NCI-H2196 (cell line): ENCODE measurements at regions not wholly inside any gene's neighbourhood (a gene's known extent, or its start where the extent isn't known, plus 50 kb on each side); places are given as distances from the start of the nearest gene placed in this dataset.
"Not testable (repeated sequence)": the region's sequence is repeated elsewhere in the genome, so short reads cannot be mapped to it uniquely, and the experiment has no call there.

Source experiments
- DNase-seq: peaks from one replicate; lab custom pipeline; 2025; ENCODE audit not compliant: unreplicated experiment; lab: John Stamatoyannopoulos, UW

- DNase-seq = no peak
Measured at GRCh38 chr7:113030489-113030888, 56.1 kb downstream of the GPR85 start.

DNA sequence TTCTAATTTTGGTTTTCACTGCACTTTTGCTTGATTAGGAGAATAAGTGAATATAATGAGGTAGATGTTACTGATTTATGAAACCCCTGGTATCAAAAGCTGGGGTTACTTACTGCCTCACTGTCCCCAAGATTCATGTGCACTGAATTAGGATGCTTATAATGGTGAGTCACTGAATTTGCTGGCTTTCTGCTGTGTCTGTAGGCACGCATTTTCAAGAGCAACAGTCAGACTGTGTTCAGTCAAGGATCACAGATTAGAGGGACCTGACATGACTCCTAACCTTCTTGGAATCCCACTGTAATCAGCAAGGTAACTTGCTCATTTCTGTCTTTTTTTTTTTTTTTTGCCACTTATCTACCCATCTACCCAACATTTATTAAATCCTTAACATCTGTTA is 59.7 kb downstream of the GPR85 start:
- no peak for DNase-seq

- not testable (repeated sequence) for DNase-seq
Measured at GRCh38 chr7:113017144-113017857, 69.3 kb downstream of the GPR85 start.

DNA sequence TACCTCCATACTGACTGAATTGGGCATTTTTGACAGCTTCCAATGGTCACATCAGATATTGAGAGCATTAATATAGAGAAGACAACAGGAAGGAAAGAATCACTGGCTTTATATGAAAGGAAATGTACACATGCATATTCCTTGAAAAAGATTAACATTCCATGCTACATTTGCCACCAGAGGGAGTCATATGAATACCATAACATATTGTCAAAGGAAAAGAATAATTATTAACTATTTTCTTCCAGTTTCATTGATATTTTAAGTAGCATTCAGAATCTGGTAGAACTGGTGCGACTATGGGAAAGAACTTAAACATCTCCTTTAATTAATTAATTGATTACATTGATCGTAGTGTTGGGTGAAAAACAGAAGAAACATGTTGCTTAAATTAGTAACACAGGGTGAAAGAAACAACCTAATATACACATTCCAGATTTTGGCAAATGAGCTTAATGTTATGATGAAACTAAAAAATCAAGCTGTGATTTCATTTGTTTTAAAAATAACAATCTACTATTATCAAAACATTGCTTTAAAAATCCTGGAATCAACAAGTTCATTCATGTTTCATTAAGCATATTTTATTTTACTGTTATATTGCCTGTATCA is 71.5 kb downstream of the GPR85 start:
- DNase-seq = no peak

- no peak for DNase-seq
Measured at GRCh38 chr7:113013761-113014449, 72.7 kb downstream of the GPR85 start.

DNA sequence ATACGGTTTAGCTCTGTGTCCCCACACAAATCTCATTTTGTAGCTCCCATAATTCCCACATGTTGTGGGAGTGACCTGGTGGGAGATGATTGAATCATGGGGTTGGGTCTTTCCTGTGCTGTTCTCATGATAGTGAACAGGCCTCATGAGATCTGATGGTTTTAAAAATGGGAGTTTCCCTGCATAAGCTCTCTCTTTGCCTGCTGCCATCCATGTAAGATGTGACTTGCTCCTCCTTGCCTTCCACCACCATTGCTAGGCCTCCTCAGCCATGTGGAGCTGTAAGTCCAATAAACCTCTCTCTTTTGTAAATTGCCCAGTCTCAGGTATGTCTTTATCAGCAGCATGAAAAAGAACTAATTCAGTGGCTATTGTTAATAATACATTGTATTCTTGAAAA is 73.8 kb downstream of the GPR85 start:
- not testable (repeated sequence) for DNase-seq

DNA sequence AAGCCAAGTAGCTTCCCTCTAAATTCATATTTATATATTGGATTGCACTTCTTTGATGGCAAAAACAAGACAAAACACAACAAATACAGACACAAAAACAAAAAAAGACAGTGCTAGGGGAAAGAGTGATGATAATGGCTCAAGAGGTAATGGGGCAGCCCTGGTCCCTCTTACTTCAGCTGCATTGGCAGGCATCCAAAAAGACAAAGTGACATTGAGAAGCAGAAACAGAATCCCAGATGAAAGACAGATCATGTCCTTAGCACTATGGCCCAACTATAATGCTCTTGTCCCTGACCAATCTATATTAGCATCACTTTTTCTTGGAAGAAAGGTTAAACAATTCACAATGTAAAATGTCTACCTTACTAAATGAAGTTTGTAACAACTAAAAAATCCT is 76.2 kb downstream of the GPR85 start:
- DNase-seq = no peak

DNA sequence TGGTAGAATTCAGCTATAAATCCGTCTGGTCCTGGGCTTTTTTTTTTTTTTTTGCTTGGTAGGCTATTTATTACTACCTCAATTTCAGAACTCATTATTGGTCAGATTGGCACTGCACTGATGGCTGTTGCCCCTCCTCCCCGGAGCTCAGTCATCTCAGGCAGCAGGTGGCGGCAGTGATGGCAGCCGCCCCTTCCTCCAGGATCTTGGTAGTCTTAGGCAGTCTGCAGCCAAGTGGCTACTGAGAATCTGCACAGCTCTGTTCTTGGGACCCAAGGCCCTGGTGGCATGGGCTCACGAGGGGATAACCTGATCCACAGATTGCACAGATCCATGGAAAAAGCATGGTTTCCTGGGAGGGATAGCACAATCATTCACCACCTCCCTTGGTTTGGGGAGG is 77.9 kb downstream of the GPR85 start:
- DNase-seq = no peak

DNA sequence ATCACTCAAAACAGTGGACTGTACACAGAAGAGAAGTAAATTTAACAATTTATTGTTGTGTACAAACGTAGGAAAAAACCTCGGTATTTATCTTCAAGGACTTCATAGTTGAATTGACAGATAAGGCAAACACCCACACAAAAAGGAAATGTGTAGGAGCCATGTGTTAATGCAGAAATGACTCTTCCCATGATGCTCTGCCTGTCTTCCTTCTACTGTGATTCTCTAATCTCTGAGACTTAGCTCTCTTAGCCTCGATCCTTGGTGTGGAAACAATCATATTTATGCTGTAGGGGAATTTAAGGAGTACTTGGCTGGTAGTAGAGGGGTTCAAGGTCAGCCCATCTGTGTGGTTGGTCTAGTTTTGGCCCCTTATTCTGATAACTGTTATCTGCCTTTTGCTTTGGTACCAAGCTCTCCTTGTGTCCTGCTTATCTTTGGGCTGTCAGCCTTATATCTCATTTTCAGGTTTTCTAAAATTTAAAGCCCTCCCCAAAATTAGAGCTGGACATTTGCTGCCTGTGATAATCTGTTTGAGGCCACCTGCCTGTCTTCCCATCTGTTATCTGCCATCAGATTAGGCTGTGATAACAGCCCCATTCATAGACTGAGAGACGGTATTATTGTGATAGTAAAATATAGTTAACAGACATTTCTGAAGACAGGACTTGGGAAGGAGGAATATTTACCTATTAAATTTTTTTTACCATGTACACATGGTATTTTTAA is 81.7 kb downstream of the GPR85 start:
- no peak for DNase-seq

DNA sequence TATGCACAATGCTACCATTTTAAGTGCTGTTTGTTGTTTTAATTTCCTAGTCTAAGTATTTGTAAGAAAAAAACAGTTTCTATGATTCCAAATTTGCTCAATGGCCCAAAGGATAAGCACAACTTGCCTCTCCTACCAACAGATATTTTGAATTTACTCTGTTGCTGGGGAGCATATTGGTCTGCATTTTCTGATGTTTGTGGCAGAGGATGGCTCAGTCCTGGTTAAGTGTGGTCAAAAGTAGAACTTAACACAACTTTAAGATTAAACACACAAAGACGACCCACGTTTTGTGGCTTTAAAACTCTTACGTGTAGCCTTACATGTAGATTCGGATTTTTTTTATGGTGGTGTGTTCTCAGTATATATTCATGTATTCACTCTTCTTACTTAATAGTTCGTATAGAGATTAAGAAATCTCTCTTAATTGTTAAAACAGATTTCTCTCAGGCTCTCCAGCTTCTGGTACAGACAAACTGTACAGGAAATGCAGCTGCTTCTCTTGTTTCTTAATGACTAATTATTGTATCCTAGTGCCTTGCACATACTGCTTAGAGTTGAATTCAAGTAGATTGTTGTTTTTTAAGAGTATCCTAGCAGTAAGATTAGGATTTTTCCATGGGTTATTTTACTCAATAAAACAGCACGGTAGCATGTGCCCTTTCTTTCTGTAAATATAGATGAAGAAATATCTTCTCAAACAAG is 86.2 kb downstream of the GPR85 start:
- no peak for DNase-seq

DNA sequence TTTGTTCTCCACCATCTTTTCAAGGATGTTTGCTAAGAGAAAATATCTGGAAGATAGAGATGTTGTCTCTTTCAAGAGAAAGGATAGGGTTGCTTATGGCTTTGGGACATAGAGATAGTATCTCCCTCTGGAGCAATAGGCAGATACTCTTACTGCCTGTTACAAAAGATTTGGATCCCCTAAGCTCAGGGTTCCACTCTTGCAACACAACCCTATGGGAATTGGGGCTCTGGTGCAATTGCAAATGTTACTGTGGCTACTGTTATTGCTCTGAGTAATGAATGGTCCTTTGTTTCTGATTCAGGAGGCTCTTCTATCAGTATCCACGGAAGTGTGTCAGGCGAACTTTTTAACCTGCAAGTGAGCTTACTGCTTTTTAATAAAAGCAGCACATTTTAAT is 88.8 kb downstream of the GPR85 start:
- DNase-seq = no peak

- no peak for DNase-seq
Measured at GRCh38 chr7:112996331-112996871, 90.2 kb downstream of the GPR85 start.

- no peak for DNase-seq
Measured at GRCh38 chr7:112995059-112995824, 91.4 kb downstream of the GPR85 start.

DNA sequence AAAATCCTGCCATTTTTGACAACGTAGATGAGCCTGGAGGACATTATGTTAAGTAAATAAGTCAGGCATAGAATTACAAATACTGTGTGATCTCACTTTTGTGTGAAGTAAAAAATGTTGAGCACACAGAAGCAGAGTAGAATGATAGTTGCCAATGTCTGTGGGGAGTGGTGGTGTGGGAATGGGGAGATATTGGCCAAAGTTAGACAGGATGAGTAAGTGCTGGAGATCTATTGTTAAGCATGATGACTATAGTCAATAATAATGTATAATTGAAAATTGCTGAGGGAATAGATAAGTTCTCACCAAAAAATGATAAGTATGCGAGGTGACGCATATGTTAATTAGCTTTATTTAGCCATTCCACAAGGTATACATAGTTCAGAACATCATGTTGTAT is 92.0 kb downstream of the GPR85 start:
- no peak for DNase-seq

DNA sequence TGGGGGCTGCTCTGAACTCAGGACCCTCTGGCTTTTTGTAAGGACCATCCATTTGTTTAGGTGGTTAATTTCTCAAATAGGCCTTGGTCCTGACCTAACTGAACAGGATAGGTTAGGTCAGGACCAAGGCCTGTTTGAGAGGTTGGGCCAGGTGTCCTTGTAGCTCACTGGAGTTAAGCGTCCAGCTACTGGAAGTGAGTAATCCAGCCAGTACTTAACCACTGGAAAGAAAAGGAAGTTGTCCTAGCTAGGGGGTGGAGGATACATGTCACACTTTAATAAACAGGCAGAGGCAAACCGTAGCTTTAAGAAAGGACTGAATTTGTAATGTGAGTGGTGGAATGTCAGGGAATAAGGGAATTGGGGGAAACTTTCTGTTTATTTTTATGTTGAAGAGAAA is 96.0 kb downstream of the GPR85 start:
- DNase-seq = no peak

GRCh38 chr7:112989531-112989930 is 97.1 kb downstream of the GPR85 start:
- DNase-seq = no peak

- DNase-seq = no peak
Measured at GRCh38 chr7:112987171-112987570, 99.5 kb downstream of the GPR85 start.

DNA sequence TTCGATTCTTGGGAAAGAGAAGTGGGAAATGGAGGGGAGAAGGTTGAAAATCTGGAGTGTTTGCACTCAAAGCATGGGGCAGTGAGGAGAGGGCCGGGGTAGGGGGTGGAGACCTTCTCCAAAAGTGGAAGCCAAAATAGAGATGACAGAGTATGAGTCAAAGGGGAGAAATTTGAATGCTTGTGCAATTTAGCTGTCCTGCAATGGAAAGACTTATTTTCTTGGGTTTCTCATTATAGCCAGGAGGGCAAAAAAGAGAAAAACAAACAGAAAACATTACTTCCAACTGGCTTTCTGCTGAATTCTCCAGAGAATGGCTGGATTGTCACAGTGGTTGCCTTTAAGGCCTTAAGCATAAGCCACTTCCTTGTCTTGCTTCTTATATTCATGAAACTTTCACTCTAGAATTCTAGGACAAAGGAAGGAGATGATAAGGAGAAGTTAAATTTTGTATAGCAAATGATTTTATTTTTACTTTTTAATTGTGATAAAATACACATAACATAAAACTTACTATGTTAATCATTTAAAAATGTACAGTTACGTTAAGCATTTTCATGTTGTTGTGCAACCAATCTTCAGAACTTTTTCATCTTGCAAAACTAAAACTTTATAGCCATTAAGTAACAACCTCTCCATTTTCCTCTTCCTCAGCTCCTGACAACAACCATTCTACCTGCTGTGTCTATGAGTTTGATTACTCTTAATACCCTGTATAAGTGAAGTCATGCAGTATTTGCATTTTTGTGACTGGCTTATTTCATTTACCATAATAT is 100.2 kb downstream of the GPR85 start:
- DNase-seq = no peak

- DNase-seq = no peak
Measured at GRCh38 chr7:112985377-112985987, 101.1 kb downstream of the GPR85 start.
